NCI-H226 (cell line): ENCODE measurements at regions not wholly inside any gene's neighbourhood (a gene's known extent, or its start where the extent isn't known, plus 50 kb on each side); places are given as distances from the start of the nearest gene placed in this dataset.
"Not testable (repeated sequence)": the region's sequence is repeated elsewhere in the genome, so short reads cannot be mapped to it uniquely, and the experiment has no call there.

ENCODE experiments used
- DNase-seq: peaks from one replicate; pipeline ENCODE4 v3.0.0-alpha.2; 2015

GRCh38 chr2:153299809-153300208, 178.8 kb downstream of the RPRM start:
- no peak for DNase-seq

GRCh38 chr2:153299217-153299616, 179.3 kb downstream of the RPRM start:
- no peak for DNase-seq

GRCh38 chr2:153294199-153294786, 184.3 kb downstream of the RPRM start:
- no peak for DNase-seq

- DNase-seq = no peak
Observed at GRCh38 chr2:153291718-153292117, 186.8 kb downstream of the RPRM start.

GRCh38 chr2:153287109-153287801, 191.3 kb downstream of the RPRM start:
- DNase-seq = no peak

GRCh38 chr2:153268941-153269461, 209.6 kb downstream of the RPRM start:
- DNase-seq = no peak

- not testable (repeated sequence) for DNase-seq
Observed at GRCh38 chr2:153256876-153257275, 221.7 kb downstream of the RPRM start.

- DNase-seq = not testable (repeated sequence)
Observed at GRCh38 chr2:153246636-153247035, 231.9 kb downstream of the RPRM start.

GRCh38 chr2:153235516-153235915, 243.0 kb downstream of the RPRM start:
- no peak for DNase-seq

- no peak for DNase-seq
Observed at GRCh38 chr2:153232464-153232863, 246.1 kb downstream of the RPRM start.

- DNase-seq = no peak
Observed at GRCh38 chr2:153230977-153231376, 247.6 kb downstream of the RPRM start.

GRCh38 chr2:153228904-153229303, 249.7 kb downstream of the RPRM start:
- no peak for DNase-seq

GRCh38 chr2:153227981-153228380, 250.6 kb downstream of the RPRM start:
- no peak for DNase-seq

- no peak for DNase-seq
Observed at GRCh38 chr2:153222231-153223165, 256.1 kb downstream of the RPRM start.

GRCh38 chr2:153221506-153221905, 257.1 kb downstream of the RPRM start:
- no peak for DNase-seq

- DNase-seq = no peak
Observed at GRCh38 chr2:153221087-153221486, 257.5 kb downstream of the RPRM start.

GRCh38 chr2:153218851-153219250, 259.7 kb downstream of the RPRM start:
- DNase-seq = no peak

GRCh38 chr2:153214337-153214736, 264.2 kb downstream of the RPRM start:
- no peak for DNase-seq

GRCh38 chr2:153213022-153213421, 265.5 kb downstream of the RPRM start:
- no peak for DNase-seq

GRCh38 chr2:153197402-153198386, 280.9 kb downstream of the RPRM start:
- no peak for DNase-seq

GRCh38 chr2:153196378-153197058, 282.0 kb downstream of the RPRM start:
- no peak for DNase-seq

GRCh38 chr2:153195342-153195741, 283.2 kb downstream of the RPRM start:
- no peak for DNase-seq
